ENCODE measurements at regions not wholly inside any gene's neighbourhood (a gene's known extent, or its start where the extent isn't known, plus 50 kb on each side); places are given as distances from the start of the nearest gene placed in this dataset.

DNA sequence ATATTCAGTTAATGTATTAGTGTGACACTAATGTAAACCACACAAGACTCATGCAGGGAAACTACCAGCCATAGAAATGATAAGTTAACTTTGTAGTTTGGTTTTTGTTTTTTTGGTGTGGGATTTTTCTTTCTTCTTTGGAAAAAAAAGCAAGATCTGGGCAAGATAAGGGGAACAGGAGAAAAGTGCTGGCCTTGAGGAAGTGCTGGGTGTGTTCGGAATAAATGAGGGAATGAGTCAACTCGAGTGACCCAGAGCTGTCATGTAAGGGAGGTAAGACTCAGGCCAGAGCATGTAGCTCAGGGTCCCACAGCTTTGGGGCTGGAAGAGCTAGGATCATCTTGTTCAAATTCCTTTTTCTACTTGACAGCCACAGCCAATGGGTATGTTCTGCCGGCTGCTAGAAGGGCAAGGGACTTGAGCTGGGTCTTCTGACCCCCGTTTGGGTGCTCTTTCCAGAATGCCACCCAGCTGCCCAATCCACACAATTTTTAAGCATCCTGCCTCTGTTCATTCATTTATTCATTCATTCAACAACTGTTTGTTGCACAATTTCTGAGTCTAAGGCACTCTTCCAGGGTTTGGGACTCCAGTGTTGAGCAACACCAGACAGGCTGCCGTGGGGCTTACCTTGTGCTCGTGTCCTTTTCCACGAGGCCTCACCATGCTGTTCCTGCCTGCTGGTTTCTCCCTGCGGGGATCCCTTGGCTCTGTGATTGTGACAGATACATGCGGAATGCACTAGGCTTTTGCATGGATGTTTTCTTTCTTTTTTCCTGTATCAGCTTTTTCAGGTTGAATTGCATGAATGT, 54.5 kb downstream of the CLDN34 start:
- DNase-seq, result no peak

DNA sequence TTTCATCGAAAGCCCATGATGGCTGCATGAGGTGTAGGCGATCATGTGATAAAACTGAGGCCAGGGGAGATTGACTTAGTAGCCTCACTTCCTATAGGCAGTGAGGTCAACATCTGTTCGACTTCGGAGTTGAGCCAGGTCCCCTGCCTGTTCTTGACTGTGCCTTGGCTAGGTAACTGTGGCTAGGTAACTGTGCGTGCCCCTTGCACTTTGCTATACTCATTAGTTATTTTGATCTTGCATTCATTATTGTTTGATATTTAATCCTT, 55.0 kb downstream of the CLDN34 start:
- no peak for DNase-seq

DNA sequence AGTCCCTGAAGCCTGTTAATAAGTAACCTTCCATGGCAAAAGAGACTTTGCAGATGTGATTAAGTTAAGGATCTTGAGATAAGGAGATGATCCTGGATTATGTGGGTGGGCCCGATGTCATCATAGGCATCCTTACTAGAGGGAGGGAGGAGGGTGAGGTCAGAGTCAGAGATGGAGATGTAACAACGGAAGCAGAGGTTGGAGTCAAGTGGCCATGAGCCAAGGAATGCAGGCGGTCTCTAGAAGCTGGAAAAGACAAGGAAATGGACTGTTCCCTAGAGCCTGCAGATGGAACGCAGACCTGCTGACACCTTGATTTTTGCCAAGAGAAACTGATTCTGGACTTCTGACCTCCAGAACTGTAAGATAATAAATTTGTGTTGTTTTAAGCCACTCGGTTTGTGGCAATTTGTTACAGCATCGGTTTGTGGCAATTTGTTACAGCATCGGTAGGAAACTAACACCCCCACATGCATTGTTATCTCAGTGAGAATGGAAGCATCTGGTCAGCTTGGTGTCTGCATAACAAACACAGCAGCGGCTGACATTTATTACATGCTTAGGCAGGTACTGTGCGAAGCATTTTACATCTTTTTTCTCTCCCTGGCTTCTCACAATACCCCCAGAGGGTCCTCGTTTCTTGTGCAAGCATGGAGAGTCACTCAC, 55.6 kb downstream of the CLDN34 start:
- no peak for DNase-seq

DNA sequence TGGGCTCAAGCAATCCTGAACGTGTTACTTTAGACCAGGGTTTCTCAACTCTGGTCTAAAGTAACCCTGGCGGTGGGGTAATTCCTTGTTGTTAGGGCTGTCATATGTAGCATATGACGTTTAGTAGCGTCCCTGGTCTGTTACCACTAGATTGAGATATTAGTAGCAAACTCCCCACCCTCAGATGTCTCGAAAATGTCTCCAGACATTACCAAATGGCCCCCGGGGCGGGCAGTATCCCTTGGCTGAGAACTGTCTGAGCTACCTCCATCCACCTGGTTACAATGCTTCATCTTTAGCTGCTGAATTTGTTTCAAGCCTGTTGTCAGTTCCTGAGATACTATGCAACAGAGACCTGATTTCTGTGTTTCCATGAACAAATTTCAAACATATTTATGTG, 56.7 kb downstream of the CLDN34 start:
- no peak for DNase-seq

DNA sequence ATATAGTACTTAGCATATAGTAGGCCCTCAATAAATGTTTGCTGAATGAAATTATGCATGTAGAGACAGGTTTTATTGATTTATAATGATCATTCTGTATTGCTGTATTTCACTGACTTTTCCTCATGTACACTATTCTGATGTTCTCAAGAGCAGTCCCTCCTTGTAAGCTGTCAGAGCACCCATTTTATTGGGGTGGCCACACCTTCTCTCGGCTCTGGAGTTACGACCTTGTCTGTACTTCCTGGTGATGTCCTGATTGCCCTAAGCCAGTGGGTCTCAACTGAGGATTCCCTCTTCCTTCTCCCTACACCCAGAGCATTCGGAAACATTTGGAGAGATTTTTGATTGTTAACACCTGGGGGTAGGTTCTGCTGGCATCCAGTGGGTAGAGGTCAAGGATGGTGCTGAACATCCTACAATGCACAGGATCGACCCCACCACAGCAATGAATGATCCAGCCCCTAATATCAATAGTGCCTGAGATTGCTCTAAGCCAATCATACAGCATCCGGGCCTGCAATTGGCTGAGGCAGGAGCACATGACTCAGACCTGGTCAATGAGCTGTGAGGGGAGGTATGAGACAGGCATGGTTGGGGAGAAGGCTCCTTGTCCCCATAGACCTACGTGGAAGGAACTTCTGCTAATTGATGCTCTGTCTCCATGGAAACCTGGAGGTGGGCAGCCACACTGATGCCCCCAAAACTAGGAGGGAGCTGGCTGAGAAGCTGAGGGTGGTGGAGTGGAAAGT, 58.8 kb downstream of the CLDN34 start:
- DNase-seq, result no peak

DNA sequence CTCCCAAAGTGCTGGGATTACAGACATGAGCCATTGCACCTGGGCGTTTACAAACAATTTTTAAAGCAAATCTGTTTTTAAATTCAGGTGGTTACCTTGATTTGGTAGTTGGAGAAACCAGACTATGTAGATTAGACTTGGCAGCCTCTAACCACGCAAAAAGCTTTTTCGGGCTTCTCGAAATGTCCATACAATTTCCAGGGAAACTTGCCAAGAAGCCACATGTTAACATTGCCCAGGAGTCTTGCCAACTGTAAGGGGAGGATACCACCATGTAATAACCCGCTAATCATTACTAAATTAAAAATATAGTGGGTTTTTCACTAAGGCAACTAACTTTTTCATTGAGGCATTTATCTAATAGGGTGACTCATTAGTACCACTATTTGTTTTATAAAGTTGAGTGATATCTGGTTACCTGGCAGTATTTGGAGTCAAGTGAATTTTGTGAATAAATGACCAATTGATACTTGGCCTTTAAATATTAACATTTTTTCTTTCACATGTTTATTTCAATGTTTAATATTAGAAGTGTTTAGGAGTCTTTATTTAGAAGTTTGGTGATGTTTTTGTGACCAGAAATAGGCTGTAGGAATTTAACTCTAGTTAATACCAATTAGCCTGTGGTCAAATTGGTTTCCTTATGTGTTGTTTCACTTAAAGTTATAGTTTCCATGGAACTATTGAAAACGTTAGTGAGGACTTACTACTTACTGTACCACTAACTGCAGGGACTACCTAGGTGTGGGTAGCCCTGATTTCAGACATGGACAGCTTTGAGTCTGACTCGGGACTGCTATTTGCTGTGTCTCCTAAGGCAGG, 61.3 kb downstream of the CLDN34 start:
- DNase-seq, result no peak

DNA sequence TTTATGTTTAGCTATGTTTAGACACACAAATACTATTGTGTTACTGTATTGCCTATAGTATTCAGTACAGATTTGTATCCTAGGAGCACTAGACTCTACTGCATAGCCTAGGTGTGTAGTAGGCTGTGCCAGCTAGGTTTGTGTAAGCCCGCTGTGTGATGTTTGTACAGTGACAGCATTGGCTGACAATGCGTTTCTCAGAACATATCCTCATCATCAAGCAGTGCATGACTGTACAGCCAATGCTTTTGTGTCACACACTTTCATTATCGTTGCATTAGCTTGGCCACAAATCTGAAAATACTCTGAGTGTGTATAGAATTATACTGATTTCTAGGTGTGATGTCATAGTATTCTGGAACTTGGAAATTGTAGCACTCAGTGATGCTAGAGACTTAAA, 63.4 kb downstream of the CLDN34 start:
- no peak for DNase-seq

DNA sequence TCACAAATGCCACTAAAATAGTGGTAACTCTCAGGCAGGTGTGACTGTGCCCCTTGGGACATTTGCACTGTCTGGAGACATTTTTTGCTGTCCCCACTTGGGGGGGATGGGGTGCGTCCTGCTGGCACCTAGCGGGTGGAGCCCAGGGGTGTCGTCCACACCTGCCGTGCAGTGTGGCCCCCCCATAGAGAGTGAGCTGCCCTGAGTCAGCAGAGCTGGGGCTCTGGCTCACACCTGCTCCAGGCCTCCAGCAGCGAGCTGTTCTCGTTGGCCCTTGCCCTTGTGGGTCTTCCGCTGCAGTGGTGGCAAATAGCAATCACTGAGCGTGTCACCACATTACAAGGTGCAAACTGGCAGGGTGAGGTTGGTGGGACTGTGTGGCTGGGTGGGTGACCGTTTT, 64.6 kb downstream of the CLDN34 start:
- no peak for DNase-seq

DNA sequence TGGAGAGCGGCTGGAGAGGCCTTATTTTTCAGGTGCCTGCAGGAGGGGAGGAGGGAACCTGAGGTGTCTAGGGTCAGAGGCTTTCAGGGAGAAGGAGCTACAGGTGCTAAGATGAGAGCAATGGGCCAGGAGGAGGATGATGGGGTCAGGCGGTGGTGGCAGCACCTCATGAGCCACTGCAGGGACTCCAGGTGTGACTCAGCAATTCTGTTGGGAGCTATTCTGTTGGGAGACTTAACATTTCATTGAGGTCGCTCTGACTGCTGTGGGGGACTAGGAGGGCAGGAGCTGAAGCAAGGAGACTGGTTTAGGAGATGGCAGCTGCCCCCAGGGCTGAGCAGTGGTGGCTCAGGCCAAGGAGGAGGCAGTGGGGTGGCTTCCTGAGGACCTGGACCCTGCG, 65.0 kb downstream of the CLDN34 start:
- no peak for DNase-seq

DNA sequence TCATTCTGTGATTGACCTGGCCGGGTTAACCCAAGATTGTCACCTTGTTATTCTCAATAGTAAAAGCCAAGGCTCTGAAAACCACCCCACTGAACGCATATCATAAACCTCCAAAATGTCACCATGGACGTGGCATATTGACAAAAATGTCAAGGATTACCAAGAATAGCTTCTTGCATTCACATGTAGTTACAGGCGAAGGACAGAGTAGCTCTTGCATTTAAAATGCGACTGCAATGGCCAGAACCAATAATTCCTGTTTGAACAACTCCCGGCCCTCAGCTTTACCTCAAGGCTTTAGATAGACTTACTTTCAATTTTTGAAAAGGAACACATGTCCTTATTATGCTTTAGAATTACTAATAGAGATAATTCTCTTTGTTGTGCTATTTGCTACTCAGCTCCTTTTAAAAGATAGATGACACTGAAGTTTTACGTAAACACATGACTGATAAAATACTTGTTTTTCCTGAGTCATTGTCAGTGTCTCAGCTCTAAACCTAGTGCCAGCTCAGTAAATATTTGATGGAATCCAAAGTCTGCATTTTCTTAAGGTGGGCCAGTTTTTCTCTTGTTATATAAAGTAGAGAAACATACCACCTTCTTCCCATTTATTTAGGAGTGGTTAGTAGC, 66.3 kb downstream of the CLDN34 start:
- DNase-seq, result no peak

DNA sequence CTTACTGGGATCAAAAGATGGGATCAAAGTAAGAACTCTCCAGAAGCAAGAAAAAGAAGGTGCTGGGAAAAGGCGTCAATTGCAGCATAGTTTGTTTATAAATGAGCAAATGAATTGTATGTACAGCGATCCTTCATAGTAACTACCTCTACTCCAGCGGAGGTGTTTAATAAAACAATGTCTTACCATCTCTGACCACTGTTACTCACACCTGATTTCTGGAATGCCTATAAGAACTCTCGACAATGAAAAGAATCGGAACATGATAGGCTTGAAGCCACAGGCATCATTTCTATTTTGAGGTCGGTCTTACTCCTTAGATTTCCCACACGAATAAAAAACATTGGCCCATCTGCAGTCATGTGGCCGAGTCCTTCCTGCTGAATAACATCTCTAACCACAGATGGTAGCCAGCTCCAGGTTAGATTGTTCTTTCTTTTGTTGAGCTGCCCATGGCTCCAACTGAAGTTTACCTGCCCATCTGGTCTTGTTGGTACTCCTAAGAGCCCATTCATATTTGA, 67.6 kb downstream of the CLDN34 start:
- DNase-seq, result no peak

DNA sequence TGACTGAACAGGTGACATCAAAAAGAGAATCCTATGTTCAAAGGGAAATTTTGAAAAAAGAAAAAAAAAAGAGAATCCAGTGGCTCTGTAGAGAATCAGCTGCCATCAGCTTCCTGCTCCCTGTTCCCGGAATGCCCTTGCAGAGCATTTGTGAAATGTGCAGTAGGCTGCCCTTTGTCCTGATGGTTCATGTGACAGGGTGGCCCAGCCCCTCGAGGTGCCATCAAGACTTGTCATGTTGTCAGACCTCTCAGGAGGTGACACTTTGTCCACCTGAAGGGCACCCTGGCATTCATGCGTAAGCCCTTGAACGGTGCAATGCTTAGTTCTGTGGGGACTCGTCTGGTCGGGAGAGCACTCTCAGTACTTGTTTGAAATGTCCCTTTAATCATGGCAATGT, 71.4 kb downstream of the CLDN34 start:
- DNase-seq, result no peak

DNA sequence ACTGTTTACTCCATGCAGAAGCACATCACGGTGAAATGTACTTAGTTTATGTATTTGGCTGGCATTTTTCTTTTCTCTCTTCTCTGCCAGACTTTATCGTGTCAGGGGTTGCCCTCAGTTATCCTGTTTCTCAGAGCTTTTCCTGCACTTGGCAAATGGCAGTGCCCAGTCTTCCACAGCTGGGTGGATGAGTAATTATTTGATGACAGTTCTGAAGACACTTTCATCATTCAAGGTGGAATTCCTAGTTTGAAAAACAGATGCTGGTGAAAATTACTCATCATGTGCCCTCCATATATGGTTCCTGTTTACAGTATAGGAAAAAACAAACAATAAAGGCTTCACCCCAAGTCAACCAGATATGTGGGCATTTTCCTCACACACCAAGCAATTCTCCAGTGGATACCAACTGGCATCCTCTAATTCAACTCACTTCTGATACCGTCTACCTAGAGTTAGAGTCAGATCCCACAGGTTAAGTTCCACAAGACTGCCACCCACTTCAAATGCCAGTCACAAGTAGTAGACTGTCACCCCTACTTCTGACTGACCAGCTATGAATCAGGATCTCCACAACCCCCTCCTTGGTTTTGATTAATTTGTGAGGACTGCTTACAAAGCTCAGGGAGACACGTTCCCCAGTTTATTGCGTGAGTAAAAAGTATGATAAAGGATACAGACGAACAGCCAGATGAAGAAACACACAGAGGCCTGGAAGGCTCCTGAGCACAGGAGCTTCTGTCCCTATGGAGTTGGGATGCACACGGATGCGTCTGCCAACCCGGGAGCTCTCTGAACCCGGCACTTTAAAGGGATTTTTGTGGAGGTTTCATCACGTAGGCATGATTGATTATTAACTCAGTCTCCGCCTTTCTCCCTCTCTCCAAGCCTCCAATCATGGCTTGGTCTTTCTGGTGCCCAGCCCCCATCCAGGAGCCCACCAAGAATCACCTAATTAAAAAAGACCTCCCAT, 72.9 kb downstream of the CLDN34 start:
- no peak for DNase-seq

DNA sequence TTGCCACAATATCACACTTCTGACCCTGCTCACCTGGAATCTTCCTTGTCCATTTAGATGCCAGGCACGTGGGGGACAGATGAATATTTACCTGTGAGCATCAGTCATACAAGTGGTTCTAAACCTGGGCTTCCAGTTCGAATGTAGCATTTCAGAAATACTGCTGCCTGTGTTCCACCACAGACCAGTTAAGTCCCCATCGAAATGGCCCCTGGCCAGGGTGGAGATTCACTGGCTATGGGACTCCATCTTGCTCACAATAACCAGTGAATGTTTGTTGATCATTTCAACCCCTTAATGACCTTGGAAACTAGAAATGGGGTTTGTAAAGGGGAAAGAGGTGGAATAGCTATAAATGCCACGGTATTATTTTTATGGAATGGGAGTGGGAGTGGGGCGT, 73.8 kb downstream of the CLDN34 start:
- DNase-seq, result no peak

DNA sequence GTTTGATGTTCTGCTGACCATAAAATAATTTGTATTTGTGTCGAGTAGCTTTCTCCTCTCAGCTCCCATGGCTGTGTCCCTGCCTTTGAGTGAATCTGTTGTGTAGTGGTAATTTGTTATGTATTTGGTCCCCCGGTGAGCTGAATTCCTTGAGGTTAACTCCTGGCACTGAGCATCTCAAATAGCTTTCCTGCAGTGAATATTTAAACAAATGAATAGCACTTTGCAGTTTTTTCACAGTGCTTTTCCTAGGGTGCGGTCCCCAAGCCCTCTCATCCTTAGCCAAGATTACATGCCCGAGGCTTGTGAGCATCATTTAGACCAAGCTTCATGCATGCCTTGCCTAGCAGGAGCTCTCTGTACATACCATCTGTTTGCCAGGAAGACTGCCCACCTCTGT, 74.2 kb downstream of the CLDN34 start:
- no peak for DNase-seq

DNA sequence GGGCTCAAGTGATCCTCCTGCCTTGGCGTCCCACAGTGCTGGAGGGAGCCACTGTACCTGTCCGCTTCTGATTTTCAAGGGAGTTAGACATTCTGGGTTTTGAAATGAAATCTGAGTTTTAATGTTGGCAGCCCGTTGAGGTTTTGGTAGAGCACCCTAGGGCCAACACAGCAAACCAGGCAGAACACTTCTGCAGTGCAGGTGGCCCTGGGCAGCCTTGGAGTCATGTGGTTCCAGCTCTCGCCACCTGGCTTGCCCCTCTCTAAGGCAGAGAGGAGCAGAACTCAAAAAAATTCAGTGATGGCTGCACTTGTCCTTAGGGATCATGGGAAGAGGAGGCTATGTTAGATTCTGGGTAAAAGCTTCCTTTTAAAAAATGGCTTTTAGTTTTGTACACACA, 74.9 kb downstream of the CLDN34 start:
- no peak for DNase-seq

DNA sequence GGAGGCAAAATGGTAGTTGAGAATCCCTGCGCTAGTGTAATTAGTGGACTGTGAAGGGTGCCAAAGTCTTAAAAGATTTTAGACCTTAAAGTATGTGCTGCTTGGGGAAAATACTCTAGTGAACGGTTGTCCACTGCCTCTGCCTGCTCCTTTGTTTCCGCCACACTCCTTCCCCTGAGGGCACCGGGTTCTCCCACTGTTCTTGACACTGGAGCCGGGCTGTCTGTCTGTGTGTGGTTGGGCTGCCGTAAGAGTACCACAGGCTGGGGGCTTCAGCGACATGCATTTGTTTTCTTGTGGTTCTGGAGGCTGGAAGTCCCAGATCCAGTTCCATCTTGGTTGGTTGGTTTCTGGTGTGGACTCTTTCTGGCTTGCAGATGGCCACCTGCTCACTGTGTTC, 76.2 kb downstream of the CLDN34 start:
- DNase-seq, result no peak

DNA sequence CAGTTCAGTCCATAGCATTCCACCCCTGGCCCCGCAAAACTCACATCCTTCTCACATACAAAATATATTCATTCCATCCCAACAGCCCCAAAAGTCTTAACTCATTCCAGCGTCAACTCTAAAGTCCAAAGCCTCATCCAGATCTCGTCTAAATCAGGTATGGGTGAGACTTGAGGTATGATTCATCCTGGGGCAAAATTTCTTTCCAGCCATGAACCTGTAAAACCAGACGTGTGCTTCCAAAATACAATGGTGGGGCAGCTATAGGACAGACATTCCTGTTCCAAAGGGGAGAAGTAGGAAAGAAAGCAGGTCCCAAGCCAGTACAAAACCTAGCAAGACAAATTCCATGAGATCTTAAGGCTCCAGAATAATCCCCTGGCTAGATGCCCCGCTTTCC, 76.9 kb downstream of the CLDN34 start:
- DNase-seq, result no peak

DNA sequence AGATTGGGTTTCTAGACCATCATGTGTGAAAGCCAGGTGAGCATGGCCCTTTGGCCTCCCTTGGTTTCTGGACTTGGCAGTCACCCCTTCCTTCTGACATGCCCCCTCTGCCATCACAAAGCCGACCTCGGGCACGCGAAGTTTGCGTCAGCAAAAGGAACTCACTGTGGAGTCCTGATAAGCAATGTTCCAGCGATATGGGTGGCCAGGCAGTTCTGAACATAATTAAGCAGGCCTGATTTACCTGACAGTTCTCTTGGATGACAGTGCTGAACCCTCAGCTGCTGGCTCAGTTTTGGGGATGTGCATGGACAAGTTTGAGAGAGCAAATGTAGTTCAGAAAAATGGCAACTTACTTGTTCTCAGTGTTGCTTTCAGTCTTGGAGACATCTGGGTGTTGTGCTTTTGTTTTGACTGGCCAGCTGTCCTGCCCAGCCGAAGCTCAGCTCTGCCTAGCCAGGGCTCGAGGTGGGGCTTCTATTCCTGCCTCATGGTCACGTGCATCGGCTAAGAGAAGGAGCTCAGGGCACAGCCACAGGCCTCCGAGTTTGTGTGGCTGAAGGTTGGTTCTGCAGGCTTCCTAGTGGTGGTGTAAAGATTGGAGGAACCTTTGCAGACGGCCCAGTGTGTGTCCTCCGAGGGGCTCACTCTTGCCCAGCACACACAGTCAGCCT, 78.3 kb downstream of the CLDN34 start:
- DNase-seq, result no peak

DNA sequence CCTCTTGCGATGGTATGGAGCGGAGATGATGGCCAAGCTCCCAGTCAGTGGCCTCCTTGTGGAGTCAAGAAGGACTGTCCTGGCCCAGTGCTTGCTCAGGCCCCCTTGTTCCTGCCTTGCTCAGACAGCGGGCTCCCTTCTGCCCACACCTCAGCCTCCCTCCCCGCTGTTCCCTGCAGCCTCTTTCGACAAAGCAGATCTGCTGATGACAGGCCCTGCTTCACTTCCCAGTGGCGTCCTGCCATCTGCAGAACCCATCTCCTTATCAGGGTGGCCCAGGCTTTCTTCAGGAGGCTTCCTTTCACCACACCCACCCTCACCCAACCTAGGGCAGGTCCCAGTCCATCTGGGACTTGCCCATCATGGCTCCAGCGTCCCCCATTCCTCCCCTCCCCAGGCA, 80.0 kb downstream of the CLDN34 start:
- DNase-seq, result no peak
